Stimulated activated CD4-positive, alpha-beta T cell treated with anti-CD3 and anti-CD28 coated beads, TNF-alpha, amount 100 ng/mL, for 24 hours (primary cell): ENCODE measurements at regions not wholly inside any gene's neighbourhood (a gene's known extent, or its start where the extent isn't known, plus 50 kb on each side); places are given as distances from the start of the nearest gene placed in this dataset.

ENCODE experiments used
- DNase-seq, 3 experiments: peaks; one replicate each; pipeline ENCODE4 v3.0.0-alpha.2; 2020; ENCODE audit warnings: low read depth in 3 of 3

DNA sequence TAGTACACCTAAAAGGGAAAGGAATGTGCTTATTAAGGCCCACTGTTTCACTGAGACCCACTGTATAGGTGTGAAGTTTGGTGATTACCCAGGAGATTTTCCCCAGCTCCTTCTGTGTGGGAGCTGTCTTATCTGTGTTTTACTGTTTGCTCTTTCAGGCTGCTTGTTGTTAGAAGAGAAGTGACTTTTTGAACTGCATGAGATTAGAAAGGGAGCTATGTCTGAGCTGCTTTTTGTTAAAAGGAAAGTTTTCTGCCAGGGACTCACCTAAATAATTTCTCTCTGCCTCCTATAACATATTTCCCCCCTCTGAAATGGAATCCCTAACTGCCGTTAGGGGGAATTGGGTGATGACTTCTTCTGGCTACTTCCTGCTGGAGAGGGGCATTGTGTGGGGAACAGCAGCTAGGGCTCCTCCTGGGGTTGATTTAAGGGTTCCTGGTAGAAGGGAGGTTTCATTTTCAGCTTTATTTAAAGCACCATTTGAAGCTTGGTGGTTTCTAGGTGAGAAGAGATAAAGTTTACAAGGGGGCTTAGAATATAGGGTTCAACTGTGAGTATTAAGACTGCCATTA, 77.1 kb upstream of the ATP11B start:
- DNase-seq: no peak

DNA sequence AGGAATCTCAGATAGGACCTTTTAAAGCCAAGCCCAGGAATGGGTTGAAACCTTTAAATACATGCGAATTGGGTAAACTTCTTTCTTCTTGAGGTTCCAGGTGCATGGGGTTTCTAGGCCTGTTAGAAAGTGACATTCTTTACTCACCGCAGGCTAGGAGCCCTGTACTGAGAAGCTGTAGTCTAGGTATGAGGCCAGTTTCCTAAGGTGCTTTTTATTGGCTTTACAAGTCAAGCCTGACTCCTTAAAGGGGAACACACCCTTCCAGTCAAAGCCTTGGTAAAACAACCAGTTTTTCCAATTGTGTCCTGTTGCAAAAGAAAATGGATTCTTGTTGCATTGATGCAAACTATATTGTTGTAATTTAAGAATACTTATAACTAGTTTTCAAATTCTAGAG, 76.1 kb upstream of the ATP11B start:
- DNase-seq: no peak

DNA sequence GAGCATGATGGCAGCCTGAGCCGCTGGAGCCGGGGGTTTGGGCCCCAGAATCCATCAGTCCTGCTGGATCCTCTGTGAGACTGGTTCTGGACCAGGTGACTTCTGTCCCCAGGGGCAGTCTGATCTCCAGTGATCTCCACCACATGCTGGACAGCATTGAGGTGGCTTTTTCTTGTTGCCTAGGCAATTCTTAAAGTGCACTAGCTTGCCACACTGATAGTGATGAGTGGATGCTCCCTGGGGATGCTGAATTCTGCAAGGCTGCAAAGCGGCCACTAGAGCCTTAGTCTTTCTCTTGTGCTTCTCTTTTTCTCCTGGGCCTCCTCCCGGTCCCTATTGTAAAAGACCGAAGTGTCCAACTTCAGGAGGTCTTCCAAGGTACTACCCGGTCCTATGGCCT, 70.4 kb upstream of the ATP11B start:
- no peak for DNase-seq

DNA sequence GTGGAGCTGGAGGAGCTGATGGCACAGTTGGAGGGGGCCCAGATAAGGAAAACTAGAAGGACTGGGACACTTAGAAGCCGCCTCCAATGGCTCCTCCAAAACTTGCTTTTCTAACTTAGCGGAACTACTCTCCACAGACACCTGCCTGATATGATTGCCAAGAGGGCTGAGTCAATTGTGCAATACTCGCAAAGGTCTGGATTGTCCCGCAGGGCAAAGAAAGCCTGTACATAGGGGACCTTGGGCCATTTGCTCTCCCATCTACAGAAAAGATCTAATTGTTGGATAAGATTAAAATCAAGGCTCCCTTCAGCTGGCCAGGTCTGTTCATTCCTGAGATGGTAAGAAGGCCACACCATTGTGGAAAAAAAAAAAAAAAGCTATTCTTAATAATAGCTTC, 69.7 kb upstream of the ATP11B start:
- no peak for DNase-seq

DNA sequence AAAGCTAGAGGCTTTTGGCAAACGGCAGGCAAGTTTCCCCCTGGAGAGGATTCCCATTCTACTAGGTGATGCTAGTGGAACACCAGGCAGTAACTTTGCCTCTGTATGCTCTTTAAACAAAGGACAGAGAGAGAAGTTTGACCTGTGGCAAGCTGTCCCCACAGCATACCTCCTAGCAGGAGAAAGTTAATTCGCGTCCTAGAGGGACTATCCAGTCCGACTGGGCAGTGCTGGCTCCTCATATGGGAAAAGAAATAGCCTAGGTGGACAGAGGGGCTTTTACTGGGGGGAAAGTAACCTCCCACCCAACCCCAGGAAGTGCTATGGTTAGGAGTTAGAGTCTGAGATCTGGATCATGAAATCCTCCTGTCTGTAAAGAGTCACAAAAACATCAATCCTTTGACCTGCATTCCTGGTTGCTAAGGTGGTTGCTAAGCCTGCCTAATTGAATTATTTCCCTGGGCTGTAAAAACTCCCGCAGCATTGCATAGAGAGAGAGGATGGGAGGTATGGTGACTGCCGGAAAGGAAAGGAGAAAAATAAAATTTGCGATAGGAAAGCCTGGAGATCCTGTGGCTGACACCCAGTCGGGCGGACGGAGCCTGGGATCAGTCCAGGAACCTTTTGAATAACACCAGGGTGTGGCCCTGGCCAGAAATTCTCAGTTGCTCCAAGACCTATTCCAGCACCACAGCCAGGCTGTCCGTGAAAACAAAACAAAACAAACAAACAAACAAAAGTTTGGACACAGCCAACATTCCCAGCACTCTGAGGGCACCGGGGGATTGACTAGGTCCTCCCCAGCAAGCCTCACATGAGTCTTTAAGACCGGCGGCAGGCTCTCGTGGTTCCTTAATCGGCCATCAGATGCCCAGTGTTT, 67.7 kb upstream of the ATP11B start:
- no peak for DNase-seq

DNA sequence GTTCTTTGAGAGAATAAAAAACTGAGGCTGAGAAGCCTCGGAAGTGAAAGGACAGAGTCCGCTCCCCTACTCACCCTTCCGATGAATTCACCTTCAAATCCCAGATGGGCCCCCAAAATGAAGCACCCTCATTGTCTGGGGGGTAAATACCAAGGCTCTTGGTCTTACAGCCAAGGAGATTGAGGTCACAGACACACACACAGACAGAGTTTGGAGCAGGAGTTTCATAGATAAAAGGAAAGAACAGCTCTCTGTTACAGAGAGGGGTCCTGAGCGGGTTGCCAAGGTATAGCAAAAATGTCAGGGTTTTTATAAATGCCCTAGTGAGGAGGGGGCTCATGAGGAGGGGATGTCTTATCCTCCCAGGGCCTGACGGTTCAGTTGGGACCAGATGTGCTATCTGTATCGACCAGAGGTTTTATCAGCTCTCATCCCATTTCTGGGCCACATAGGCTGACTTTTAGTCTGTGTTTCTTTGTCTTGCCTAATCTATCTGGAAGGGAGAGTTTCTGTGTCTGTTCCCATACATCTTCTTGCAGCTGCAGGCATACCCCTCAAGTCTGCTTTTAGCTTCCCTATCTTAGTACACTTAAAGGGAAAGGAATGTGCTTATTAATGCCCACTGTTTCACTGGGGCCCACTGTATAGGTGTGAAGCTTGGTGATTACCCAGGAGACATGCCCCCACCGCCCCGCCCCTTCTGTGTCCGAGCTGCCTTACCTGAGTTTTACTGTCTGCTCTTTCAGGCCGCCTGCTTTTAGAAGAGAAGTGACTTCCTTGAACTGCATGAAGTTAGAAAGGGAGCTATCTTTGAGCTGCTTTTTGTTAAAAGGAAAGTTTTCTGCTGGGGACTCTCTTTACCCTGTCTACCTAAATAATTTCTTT, 66.8 kb upstream of the ATP11B start:
- no peak for DNase-seq

DNA sequence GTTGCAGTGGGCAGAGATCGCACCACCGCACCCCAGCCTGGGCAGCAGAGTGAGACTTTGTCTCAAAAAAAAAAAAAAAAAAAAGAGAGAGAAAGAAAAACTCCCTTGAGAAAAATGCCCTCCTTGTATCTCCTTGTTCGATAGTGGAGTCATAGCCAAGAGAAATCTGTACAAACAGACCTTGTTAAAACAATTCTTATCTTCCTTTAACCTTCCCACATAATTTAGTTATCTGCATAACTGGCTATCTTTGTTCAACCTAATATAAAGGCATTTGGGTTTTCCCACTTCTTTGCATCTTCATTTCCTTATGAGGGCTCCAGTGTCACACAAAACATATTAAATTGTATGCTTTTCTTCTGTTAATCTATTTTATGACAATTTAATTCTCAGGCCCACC, 65.1 kb upstream of the ATP11B start:
- DNase-seq: no peak

DNA sequence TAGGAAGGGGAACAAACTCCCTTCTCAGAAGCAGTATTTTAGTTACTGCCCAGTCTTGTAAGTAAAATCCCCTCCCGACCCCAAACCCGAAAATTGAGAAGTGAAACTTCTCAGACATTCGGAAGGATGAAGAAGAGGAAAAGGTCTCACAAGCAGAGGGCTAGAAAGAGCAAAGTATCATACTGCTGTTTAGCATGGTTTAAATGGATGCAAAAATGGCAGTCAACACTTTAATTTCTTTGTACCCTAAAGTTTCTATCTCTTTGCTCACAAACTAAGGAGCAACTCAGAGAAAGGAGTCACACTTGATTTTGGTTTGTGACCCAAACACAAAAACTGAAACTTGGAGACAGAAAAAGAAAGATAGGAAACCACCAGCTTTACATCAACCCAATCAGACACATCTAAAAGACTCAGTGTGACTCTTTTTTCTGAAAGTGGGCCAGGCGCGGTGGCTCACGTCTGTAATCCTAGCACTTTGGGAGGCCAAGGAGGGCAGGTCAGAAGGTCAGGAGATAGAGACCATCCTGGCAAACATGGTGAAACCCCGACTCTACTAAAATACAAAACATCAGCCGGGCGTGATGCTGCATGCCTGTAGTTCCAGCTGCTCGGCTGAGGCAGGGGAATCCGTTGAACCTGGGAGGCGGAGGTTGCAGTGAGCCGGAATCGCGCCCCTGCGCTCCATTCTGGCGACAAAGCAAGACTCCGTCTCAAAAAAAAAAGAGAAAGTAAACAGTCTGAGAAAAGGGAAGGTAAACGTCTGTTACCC, 63.2 kb upstream of the ATP11B start:
- DNase-seq: no peak

DNA sequence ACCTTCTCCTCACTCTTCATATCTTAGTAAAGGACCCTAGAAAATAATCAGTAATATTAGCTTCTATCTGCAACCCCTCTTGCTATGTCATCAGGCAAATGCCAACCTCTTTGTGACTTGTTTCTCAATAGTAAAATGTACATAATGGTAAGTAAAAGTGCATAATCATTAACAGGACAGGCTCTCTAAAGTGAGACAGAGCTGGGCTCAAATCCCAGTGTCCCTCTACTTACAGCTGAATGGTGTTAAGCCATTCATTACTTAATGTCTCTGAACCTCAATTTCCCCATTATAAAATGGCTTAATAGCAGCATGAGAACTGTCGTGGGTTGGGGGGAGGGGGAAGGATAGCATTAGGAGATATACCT, 62.6 kb upstream of the ATP11B start:
- no peak for DNase-seq

DNA sequence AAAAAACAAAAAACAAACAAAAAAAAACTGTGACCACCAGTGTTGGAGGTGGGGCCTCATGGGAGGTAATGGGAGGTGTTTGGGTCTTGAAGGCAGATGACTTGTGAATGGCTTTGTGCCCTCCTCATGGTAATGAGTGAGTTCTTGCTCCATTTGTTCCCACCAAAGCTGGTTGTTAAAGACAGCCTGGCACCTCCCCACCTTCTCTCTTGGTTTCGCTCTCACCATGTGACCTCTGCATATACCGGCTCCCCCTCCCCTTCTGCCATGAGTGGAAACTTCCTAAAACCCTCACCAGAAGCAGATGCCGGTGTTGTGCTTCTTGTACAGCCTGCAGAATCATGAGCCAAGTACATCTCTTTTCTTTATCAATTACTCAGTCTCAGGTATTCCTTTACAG, 61.5 kb upstream of the ATP11B start:
- no peak for DNase-seq

DNA sequence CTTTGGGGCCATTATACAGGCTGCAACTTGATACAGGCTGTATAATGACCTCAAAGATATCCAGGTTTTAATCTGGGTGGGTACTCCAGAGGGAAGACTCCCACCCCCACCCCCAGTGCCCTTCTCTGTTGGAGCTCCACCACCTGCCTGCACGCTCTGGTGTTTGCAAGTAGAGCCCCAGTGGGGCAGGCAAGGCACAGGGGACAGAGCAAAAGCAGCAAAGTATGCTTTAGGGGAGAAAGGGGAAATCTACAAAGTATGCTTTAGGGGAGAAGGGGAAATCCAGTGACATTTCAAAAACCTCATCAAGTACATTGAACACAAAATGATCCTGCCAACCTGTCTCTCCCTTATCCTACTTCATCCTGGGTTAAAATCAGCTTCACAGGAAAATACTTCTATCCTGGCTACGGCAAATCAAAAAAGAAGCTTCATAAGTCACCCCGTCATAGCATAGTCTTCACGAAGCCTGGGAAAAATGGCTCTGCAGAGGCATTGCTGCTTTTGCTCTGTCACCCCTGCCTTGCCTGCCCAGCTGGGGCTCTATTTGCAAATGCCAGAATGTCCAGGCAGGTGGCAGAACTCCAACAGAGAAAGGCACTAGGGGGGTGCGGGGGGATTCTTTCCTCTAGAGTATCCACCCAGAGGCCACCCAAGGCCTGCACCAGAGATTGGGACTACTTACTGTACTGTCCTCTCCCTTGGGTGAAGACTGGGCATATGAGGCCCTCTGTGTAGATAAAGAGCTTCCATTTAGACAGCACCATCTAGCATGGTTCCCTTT, 60.9 kb upstream of the ATP11B start:
- DNase-seq: no peak

DNA sequence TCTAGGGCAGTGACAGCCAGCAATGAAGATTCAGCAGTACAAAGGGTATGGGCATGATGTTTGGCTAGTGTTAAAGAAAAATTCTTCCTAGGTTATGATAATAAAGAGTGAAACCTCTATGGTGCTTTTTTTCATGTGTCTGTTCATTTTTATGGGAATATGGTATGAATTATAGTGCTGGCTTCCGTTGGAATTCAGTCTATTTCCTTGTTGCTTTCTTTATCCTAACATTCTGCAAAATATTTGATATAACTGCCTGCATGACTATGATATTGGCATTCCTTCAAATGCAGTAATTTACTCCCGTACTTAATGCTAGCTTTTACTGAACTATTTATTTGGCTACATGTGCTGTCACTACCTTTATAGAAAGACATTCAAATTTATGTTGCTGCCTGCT, 57.6 kb upstream of the ATP11B start:
- DNase-seq: no peak

DNA sequence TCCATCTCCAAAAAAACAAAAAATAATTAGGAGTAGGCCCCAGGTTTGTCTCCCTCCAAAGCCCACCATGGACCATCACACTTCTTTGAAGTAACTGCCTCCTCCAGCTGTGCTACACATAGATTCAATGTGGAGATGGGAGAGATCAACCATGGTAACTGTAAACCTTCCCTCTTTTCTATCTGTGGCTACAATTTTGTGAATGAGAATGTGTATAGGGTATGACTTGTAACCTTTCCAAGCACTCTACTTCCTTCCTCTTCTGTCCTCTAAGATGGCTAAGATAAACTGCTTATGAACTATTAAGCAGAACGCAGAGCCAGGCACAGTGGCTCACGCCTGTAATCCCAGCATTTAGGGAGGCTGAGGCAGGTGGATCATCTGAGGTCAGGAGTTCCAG, 55.5 kb upstream of the ATP11B start:
- DNase-seq: no peak

DNA sequence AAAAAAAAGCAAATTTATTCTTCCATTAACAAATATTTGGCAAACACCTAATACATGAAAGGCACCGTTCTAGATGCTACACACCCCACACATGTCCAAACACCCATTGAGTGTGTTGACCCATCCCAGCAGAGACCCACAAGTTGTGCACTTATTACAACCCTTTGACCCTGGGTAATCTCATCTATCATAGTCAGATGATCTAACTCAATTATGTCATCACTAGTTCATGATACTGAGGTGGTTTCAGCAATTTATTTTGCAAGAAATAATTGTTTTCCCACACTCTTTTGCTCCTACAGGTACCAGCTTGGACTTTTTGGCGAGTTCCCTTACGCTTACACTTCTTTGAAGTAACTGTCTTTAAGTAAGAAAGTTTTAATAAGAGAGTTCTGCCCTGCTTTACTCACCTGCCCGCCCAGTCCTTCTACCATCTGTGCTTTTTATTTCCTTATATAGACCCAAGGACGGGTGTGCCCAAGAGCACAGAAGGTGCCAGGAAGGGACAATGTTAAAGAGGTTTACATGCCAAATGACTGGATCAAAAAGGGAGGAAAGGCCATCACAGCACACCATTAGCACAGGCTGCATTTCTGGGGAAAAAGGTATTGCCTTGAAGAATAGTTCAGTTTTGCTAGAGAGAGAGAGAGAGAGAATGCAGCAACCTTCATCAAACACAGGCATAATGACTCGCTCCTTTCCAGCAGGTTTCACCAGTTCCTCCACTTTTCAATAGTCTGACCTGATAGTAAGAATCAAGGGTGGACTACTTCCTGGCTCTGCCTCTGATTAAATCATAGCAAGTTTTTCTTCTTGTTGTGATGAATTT, 54.5 kb upstream of the ATP11B start:
- no peak for DNase-seq

DNA sequence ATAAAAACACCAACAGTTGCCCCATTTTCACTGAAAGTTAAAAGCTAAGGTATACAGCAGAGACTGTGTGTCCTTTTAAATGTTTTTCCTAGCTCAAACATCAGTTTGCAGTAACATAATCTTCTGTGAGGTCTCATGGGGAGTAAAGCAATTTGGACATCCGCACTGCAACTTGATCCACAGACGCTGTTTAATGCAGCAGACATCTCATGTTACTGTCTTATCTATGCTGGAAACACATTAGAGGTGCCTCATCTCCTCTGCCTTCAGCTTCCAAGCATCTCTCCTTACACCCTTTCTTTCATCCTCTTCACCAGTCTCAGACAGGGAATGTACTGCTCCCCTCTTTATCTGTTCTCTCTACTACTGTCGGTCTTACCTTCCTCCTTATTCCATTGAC, 53.7 kb upstream of the ATP11B start:
- no peak for DNase-seq

DNA sequence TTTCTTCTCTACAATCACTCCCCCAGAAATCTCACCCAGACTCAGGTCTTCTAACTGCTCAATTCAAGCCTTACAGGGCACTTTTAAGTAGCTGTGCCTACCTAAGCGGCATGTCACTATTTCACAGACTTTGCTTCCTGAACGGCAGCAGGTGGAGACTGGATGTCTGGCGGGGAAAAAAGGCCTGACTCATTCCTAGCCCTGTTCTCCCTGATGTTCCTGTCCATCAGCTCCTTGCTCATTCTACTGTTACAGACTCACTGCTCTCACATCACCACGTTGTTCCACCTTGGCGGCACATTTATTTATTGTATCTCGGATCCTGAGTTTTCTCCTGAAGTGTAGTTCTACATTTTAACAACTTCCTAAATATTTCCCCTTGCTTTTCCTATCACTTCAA, 52.6 kb upstream of the ATP11B start:
- no peak for DNase-seq

DNA sequence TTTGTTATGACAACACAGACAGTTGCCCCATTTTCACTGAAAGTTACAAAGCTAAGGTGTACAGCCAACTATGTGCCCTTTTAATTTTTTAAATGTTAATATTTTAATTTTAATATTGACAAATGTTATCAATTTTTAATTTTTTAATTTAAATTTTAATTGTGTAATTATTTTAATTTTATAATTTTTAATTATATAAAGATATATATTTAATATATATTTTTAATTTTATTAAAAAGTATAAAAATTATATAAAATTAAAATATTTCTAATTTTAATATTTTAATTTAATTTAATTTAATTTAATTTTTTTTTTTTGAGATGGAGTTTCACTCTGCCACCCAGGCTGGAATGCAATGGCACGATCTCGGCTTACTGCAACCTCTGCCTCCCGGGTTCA, 52.1 kb upstream of the ATP11B start:
- DNase-seq: no peak
